CD1c-positive myeloid dendritic cell (primary cell): ENCODE measurements at regions not wholly inside any gene's neighbourhood (a gene's known extent, or its start where the extent isn't known, plus 50 kb on each side); places are given as distances from the start of the nearest gene placed in this dataset.
"Not testable (repeated sequence)": the region's sequence is repeated elsewhere in the genome, so short reads cannot be mapped to it uniquely, and the experiment has no call there.

Experiments
- DNase-seq: peaks from one replicate; pipeline ENCODE4 v3.0.0-alpha.2; 2016; ENCODE audit errors: extremely low spot score

DNA sequence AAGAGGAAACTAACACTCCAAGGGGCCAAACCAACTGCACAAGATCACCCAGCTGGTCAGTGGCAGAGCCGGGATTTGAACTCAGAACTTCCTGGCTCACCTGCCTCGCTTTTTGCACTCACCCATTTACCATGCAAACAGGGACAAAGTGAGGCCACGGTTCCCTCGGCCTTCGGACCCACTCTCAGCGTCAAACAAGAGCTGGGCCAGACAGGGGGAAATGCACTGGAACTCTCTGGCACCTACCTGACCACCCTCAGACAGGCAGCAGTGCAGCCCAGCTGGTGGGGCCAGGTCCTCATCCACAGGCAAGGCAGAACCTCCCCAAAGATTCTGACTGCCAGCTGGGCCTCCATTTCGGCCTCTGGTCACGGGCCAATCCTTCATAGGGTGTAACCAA lies 93.7 kb upstream of the SRSF6 start:
- DNase-seq, result no peak

DNA sequence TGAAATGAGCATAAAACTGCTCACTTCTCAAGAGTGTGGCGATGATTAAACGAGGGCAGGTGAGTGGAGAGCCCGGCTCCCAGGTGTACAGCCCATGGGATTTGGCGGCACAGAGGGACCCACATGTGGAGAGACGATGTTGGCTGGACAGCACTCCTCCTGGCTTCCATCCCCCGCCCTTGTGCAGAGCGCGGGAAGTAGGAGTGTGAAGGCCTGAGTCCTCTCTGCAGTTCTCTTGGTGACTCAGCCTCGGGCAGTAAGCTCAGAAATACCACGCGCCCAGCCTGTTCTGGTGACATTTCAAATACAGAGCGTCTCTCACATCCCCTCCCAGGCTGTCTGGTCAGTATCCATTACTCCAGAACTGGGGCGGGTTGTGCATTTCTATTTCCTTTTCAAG lies 94.2 kb upstream of the SRSF6 start:
- no peak for DNase-seq

- DNase-seq, result no peak
These were observed 96.2 kb upstream of the SRSF6 start for GRCh38 chr20:43361526-43361925.

- no peak for DNase-seq
These were observed 97.7 kb upstream of the SRSF6 start for GRCh38 chr20:43360016-43360415.

- no peak for DNase-seq
These were observed 98.9 kb upstream of the SRSF6 start for GRCh38 chr20:43358811-43359210.

GRCh38 chr20:43357352-43357751 lies 100.3 kb upstream of the SRSF6 start:
- DNase-seq, result no peak

- no peak for DNase-seq
These were observed 102.1 kb upstream of the SRSF6 start for GRCh38 chr20:43355610-43356009.

DNA sequence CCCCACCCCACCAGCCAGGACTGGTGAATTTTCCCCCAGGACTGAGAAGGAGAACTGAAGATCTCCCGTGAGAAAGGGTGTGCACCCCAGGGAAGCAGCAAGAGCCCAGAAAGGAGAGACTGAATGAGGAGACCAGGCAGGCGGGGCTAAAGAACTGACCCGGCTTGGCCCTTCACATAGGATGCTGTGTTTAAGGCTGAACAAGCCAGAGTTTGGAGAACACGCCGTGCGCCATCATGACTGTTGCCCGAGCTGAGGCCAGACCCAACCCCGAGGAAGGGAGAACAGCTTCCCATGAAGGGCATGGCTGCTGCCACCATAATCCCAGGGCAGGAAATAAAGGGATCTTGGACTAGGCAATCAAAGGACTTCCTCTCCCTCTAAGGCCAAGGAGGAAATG lies 104.7 kb upstream of the SRSF6 start:
- no peak for DNase-seq

- not testable (repeated sequence) for DNase-seq
These were observed 107.0 kb upstream of the SRSF6 start for GRCh38 chr20:43350694-43351093.

- no peak for DNase-seq
These were observed 107.9 kb upstream of the SRSF6 start for GRCh38 chr20:43349841-43350240.

DNA sequence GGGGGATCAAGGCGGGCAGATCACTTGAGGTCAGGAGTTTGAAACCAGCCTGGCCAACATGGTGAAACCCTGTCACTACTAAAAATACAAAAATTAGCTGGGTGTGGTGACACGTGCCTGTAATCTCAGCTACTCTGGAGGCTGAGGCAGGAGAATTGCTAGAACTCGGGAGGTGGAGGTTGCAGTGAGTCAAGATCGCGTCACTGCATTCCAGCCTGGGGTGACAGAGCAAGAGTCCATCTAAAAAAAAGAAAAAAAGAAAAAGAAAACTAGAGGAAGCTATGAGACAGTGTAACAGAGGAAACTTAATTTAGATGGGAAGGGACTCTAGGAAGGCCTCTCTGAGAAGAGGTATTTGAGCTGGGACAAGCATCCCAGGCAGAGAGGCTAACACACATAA lies 109.9 kb upstream of the SRSF6 start:
- not testable (repeated sequence) for DNase-seq

DNA sequence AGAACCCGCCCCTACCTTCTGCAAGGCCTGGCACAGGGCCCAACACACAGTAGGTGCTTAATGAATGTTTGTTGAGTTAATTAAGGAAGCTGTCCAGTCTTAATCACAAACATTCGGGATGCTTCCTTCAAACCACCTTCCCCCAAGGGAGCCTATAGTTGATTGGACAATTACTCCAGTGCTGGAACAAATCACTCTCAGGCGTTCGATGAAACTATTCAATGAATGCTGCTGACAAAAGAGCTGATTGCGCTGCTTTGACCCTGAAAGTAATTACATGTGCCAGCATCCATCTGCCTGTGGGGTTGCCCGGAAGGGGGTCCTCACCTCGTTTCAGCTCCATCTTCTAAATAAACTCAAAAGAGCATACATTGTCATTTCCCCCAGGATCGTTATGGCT lies 112.0 kb upstream of the SRSF6 start:
- no peak for DNase-seq

DNA sequence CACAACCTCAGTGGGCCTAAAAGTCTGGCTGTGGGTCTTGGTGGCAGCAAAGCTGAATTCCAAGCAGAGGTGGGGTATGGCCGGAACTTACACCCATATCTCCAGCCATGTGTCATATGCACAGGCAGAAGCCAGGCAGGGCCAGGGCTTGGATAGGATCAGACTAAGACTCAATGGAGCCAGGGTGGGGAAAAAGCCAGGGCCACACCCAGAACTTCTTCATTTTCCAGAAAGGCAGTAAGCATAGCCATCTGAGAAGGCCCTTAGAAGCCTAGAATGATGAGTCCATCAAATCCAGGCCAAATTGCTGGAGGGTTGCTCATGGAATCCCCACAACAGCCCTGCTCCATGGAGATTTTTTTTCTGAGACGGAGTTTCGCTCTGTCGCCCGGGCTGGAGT lies 116.2 kb upstream of the SRSF6 start:
- DNase-seq, result no peak

DNA sequence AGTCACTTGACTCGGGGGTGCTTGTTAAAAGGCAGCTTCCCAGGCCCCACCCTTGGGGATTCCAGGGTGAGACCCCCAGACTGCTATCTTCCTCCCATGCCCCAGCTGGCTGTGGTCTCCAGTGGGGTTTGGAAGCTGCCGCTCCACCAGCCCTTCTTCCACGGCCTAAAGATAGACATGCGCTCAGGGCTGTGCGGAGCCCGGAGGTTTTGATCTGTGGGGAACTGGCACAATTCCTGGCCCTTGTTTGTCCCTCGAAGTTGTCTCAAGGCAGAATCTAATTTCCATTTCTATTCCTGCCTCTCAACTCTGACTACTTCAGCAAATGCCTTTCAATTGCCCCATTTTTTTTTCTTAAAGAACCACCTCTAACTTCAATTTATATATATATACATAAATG lies 120.7 kb upstream of the SRSF6 start:
- no peak for DNase-seq

DNA sequence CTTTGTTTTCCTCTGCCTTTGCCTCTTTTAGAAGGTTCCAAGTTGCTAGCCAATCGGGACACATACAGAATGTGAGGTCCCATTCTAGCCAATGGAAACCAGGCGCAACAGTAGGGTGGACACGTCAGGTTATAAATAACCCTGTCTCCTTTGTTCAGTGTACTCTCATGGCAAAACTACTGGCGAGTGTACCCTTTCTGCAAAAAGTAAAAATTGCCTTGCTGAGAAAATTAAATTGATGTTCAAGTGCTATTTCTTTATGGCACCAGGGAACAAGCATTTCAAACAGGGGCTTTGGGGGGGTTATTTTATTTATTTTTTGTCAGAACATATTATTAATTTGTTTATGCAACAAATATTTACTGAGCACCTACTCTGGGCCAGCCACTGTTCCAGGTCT lies 123.6 kb upstream of the SRSF6 start:
- DNase-seq, result no peak

- DNase-seq, result no peak
These were observed 125.8 kb upstream of the SRSF6 start for GRCh38 chr20:43331906-43332305.

DNA sequence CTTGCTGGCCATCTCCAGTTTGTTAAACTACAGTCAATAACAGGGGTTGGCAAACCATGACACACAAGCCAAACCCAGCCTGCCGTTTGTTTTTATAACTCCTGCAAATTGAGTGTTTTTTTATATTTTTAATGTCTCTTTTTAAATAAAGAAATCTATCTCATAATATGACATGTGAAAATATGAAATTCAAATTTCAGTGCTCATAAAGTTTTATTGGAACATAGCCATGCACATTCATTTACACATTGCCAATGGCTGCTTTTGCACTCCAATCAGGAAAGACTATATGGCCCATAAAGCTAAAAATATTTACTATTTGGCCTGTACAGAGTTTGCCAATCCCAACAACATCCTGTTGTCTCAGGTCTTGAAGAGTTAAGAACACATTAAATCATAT lies 129.0 kb upstream of the SRSF6 start:
- DNase-seq, result no peak

GRCh38 chr20:43327234-43327633 lies 130.5 kb upstream of the SRSF6 start:
- DNase-seq, result not testable (repeated sequence)

DNA sequence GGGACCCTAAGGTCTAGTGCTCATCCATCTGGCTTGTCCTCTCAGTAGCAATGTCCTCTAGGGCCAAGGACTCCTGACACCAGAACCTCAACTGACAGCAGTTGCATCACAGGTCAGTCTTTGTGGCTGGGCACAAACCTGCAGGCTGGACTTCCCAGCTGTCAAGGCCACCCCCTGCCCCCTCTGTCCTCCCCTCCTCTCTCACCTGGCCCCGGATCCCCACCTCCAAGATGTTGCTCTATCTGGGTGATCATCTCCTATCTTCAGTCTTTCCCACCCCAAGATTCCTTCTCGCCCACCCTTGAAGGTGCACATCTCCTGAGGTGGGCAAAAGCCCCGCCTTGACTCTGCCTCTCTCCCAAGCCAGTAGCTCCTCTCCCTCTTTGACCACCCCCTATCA lies 131.8 kb upstream of the SRSF6 start:
- no peak for DNase-seq

GRCh38 chr20:43323592-43323991 lies 133.9 kb upstream of the PTPRT start:
- no peak for DNase-seq

GRCh38 chr20:43322851-43323250 lies 133.1 kb upstream of the PTPRT start:
- DNase-seq, result no peak

- DNase-seq, result no peak
These were observed 130.8 kb upstream of the PTPRT start for GRCh38 chr20:43320536-43320935.

DNA sequence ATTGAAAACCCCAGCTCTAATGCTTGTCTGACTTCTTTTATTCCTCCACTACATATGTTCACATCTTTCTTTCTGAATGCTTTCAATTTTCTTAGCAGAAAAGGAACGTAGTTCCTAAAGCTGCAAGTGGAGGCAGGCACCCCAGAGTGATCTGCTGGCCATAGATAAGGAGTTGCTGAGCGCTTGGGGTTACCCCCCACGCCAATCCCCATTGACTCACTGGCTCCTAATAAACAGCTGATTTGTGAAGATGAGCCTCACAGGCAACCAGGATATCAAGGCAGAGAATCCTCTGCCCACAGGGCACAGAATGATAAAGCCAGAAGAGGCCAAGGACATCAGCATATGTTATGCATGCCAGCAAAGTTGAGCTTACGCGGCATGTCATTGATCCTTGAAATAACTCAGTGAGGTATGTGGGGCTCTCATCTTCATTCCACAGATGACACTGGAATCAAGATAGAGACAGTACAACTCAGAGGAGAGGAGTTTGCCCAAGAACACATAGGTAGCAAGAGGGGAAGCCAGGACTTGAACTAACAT lies 129.1 kb upstream of the PTPRT start:
- DNase-seq, result no peak

DNA sequence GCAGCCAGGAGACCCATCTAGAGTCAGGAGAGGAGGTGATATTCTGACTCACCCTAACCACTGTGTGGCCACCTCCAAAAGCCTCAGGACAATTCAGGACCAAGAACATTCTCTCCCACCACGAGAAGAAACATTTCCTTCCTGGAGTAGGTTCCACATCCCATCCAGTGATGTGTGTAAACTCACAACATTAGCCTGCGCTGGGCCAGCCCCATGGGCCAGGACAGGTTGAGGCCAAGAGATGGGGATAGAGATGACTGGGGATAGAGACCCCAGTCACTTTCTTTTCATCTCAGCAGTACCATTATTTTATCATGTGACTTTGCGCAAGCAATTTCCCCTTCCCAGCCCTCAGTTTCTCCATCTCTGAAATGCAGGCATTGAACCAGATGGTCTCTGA lies 126.6 kb upstream of the PTPRT start:
- DNase-seq, result no peak

DNA sequence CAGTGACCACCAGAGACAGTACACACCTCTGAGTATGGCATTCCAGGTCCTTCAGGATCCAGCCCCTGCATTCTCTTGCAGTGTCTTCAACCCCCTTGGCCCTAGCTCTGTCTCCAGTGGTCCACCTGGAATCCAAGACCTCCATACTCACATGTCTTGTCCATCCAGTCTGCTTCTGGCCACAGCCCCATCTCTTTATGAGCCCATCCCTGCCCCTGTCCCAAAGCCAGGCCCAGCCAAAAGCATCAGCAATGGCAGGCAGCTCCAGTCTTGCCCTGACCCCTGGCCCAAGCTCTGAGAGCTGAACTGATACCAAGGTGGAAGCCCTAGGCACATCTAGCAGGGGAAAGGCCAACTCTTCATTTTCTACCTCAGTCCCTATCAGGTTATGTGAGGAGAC lies 119.6 kb upstream of the PTPRT start:
- no peak for DNase-seq
